Right cardiac atrium (tissue), 5 donors: ENCODE measurements at regions not wholly inside any gene's neighbourhood (a gene's known extent, or its start where the extent isn't known, plus 50 kb on each side); places are given as distances from the start of the nearest gene placed in this dataset.

Experiments
- ATAC-seq, 2 donors: fragments of 200-7000 bp; cut with Tn5 transposase; one replicate each; pipeline versions ENCODE4 v1.8.0 to v1.9.1; 2020; ENCODE audit warnings: moderate library complexity in 2 of 2, mild to moderate bottlenecking in 1 of 2
- DNase-seq, 3 donors: peaks; one replicate each; pipeline ENCODE4 v3.0.0-alpha.2; 2020
- H3K27ac ChIP-seq: one replicate; pipeline ENCODE4 v1.5.1; 2013; ENCODE audit warnings: mild to moderate bottlenecking, low read length, control low read depth, moderate library complexity
- H3K27me3 ChIP-seq: one replicate; pipeline ENCODE4 v1.6.1; 2013; ENCODE audit not compliant: control insufficient read depth, insufficient read depth
- H3K4me1 ChIP-seq: one replicate; pipeline ENCODE4 v1.6.1; 2013; ENCODE audit warnings: low read length; ENCODE audit not compliant: control insufficient read depth, insufficient read depth
- H3K4me3 ChIP-seq: one replicate; pipeline ENCODE4 v1.5.1; 2013; ENCODE audit warnings: low read length, control low read depth
- H3K9me3 ChIP-seq: one replicate; pipeline ENCODE4 v1.6.1; 2013; ENCODE audit warnings: low read length; ENCODE audit not compliant: control insufficient read depth
- WGBS: extraction: QIAGEN DNeasy Blood & Tissue Kit; methylation state at CpG from one replicate; pipeline ENCODE4 v1.1.7; 2013; 5-methylcytosine and 5-hydroxymethylcytosine counted together
- intact Hi-C, 4 donors: fragments of 100-400 bp; cut with DNase I; formaldehyde crosslinking; loops; one replicate each; pipeline versions ENCODE4 v1.11.0 to v1.14.0; 2022 to 2023
- donor health status: healthy with polysubstance abuse.
- donor health status: DM: no; HTN: yes; CAD: no.
- donor health status: DM: no; HTN: no; CAD: no.
- donor health status: DM: no; HTN: yes; CAD: no; lungs with severe emphysema.
- donor health status: DM: yes; HTN: yes; CAD: no.

GRCh38 chr5:56522169-56522568 lies 289.0 kb upstream of the ANKRD55 start:
- Histone ChIP-seq H3K9me3 (no peaks in the 10 kb centered on the region), H3K27me3 (no peaks in the 10 kb centered on the region), H3K4me1 (peaks cover 3% of the 10 kb centered on the region), H3K27ac (no peak overlapping the region), H3K4me3 (no peak overlapping the region)
- DNase-seq (no peak), ATAC-seq (no peak)
- 83% methylated on average over 5 of the region's 5 CpGs for WGBS
- intact Hi-C loops: no loop called here

DNA sequence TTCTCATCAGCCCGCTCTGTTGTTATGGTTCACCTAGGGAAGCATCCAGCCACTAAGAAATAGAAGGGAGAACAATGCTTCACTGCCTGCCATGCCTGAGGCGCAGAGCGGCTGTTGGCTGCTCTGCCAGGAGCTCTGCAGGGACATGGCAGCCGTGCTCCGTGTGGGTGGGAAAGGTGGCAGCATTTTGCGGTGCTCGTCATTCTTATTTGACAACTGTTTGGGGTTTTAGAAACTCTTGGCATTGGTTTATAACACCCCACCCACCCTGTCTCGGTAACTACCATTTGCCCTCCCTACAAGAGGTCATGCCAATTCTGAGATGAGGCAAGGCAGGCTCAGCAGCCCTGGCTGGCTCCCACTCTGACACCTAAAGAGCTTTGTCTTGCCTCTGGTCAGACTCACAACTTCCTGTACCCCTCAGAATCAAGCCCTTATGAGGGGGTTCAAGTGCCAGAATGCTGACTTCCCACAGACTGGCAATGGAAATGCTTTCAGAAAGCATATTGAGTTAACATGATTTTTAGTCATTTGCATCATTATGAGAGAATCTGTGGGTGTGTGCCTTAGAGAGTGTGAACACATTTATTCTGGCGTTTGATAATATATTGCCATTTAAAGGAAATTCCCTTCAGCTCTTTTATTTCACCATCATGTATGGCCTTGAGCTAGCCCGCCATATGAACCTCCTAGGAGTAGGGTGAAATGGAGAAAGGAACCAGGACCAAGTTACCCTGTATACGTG lies 288.0 kb upstream of the ANKRD55 start:
- WGBS: 92% methylated on average over 11 of the region's 11 CpGs
- Histone ChIP-seq H3K4me3 (no peak overlapping the region), H3K4me1 (peaks cover 8% of the 10 kb centered on the region), H3K27ac (no peak overlapping the region), H3K27me3 (no peaks in the 10 kb centered on the region), H3K9me3 (no peaks in the 10 kb centered on the region)
- no peak for DNase-seq
- ATAC-seq: no peak
- intact Hi-C loops: no loop called here

DNA sequence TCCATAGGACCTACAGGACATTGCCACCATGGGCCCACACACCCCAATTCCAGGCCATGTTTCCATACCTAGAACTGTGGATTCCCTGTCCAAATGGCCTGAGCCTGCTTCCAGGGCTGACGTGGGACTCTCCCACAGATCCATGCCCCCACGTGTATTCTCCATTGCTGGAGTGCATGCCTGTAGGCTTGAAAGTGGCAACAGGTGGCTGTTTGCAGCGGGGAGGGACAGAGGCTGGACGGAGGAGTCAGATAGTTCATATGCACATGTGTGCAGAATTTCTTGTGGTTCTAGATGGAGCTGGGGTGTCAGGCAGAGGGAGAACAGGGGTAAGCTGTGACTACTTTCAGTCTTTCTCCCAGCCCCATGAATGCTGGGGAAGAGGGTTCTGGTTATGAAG lies 285.7 kb upstream of the ANKRD55 start:
- no peak for ATAC-seq
- intact Hi-C loops: no loop called here
- H3K4me1 ChIP-seq: peaks cover 8% of the 10 kb centered on the region
- no peak overlapping the region for H3K27ac ChIP-seq
- 93% methylated on average over 4 of the region's 4 CpGs for WGBS
- no peak for DNase-seq
- no peaks in the 10 kb centered on the region for H3K27me3 ChIP-seq
- no peak overlapping the region for H3K4me3 ChIP-seq
- H3K9me3 ChIP-seq: no peaks in the 10 kb centered on the region

DNA sequence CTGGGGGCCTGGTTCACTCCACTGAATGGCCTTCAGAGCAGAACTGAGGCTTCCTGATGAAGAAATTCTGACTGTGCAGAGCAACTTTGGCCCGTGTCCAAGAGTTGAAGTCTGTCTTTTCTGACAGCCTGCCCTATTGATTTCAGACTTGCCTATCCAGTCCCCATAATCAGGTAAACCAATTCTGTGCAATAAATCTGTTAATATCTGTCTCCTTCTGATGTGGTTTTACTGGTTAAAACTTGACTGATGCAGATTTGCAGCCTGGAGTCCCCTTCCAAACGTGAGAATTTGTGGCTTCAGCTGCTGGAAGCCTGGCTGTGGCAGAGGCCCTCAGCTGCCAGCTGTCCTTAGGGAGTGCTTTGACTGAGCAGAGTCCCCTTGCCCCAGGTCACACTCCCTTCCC lies 283.9 kb upstream of the ANKRD55 start:
- H3K4me3 ChIP-seq: no peak overlapping the region
- peak in 1 of 2 donors; percentile 38 for ATAC-seq
- no peaks in the 10 kb centered on the region for H3K27me3 ChIP-seq
- intact Hi-C loops: no loop called here
- WGBS: 28% methylated on average over 2 of the region's 2 CpGs
- no peaks in the 10 kb centered on the region for H3K9me3 ChIP-seq
- H3K4me1 ChIP-seq: peaks cover 17% of the 10 kb centered on the region
- DNase-seq: peak in 2 of 3 donors; percentile 46 to 57
- no peak overlapping the region for H3K27ac ChIP-seq

GRCh38 chr5:56516441-56516840 lies 283.3 kb upstream of the ANKRD55 start:
- H3K4me1 ChIP-seq: peaks cover 17% of the 10 kb centered on the region
- no peak overlapping the region for H3K27ac ChIP-seq

GRCh38 chr5:56516035-56516434 lies 282.9 kb upstream of the ANKRD55 start:
- Histone ChIP-seq H3K9me3 (no peaks in the 10 kb centered on the region), H3K4me3 (no peak overlapping the region), H3K27me3 (no peaks in the 10 kb centered on the region), H3K27ac (no peak overlapping the region), H3K4me1 (peaks cover 17% of the 10 kb centered on the region)
- DNase-seq (no peak), ATAC-seq (no peak)
- WGBS: 66% methylated on average over 2 of the region's 2 CpGs
- intact Hi-C loops: no loop called here

More at GRCh38 chr5:56516441-56516840, 283.3 kb upstream of the ANKRD55 start:
- Histone ChIP-seq H3K27me3 (no peaks in the 10 kb centered on the region), H3K4me3 (no peak overlapping the region), H3K9me3 (no peaks in the 10 kb centered on the region)
- intact Hi-C loops: no loop called here
- WGBS: 93% methylated on average over 5 of the region's 5 CpGs
- DNase-seq (no peak), ATAC-seq (no peak)

DNA sequence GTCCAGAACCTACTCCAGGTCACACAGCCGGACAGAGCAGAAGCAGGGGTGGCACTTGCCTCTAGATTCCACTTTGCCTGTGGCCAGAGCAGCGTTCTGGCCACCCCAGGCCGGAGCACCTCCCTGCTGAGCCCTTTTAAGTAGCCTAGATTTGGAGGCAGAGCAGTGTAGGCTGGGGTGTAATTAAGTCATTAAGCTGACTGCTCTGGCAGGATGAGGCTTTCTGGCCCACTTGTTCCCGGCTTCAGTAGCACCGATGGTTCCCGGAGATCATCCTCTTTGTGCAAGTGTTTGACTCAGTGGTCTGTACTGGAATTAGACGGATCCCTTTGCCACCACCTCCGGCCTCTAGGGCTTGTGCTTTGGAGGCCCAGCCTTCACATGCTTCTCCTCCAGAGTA lies 281.9 kb upstream of the ANKRD55 start:
- 75% methylated on average over 8 of the region's 8 CpGs for WGBS
- DNase-seq: no peak
- intact Hi-C loops: no loop called here
- Histone ChIP-seq H3K27ac (no peak overlapping the region), H3K9me3 (no peaks in the 10 kb centered on the region), H3K4me3 (no peak overlapping the region), H3K27me3 (no peaks in the 10 kb centered on the region), H3K4me1 (peaks cover 17% of the 10 kb centered on the region)
- no peak for ATAC-seq

- Histone ChIP-seq H3K9me3 (no peaks in the 10 kb centered on the region), H3K4me1 (peaks cover 17% of the 10 kb centered on the region), H3K4me3 (no peak overlapping the region), H3K27me3 (no peaks in the 10 kb centered on the region), H3K27ac (no peak overlapping the region)
- ATAC-seq (no peak), DNase-seq (no peak)
- WGBS: 83% methylated on average over 4 of the region's 4 CpGs
- intact Hi-C loops: no loop called here
Measured at GRCh38 chr5:56514245-56514644, 281.1 kb upstream of the ANKRD55 start.

DNA sequence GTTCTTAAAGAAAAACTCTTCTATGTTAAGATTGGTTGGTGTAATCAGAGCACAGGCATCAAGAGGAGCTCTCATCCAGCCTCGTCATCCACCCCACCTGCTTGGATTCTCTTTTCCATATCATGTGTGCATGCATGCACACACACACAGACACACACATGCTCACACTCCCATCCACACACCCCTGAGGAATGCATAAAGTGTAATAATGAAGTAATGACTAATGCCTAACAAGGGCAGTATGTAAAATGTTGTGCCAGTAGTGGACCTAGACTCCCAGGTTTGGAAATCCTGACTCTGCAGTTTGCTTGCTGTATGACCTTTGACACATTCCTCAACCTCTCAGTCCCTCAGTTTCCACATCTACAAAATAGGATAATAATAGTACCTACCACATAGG lies 280.0 kb upstream of the ANKRD55 start:
- Histone ChIP-seq H3K27me3 (no peaks in the 10 kb centered on the region), H3K4me3 (no peak overlapping the region), H3K4me1 (peaks cover 17% of the 10 kb centered on the region), H3K27ac (no peak overlapping the region), H3K9me3 (no peaks in the 10 kb centered on the region)
- no peak for DNase-seq
- no peak for ATAC-seq
- intact Hi-C loops: no loop called here
- WGBS: 0% methylated on average over 1 of the region's 1 CpG

- Histone ChIP-seq H3K9me3 (no peaks in the 10 kb centered on the region), H3K4me1 (peaks cover 16% of the 10 kb centered on the region), H3K27ac (peak overlapping the region; percentile 67), H3K27me3 (no peaks in the 10 kb centered on the region), H3K4me3 (no peak overlapping the region)
- WGBS: 46% methylated on average over 6 of the region's 6 CpGs
- peak; percentile 67 to 74 (median 69) for DNase-seq
- ATAC-seq: peak; percentile 95 to 96
- intact Hi-C loops: no loop called here
Measured at GRCh38 chr5:56512313-56512996, 279.3 kb upstream of the ANKRD55 start.

GRCh38 chr5:56511326-56511841 lies 278.3 kb upstream of the ANKRD55 start:
- peaks cover 9% of the 10 kb centered on the region for H3K4me1 ChIP-seq
- H3K4me3 ChIP-seq: no peak overlapping the region
- WGBS: 91% methylated on average over 2 of the region's 2 CpGs
- DNase-seq (no peak), ATAC-seq (no peak)
- H3K27ac ChIP-seq: no peak overlapping the region
- intact Hi-C loops: no loop called here
- no peaks in the 10 kb centered on the region for H3K27me3 ChIP-seq
- no peaks in the 10 kb centered on the region for H3K9me3 ChIP-seq
